SK-N-MC (cell line): ENCODE measurements at regions not wholly inside any gene's neighbourhood (a gene's known extent, or its start where the extent isn't known, plus 50 kb on each side); places are given as distances from the start of the nearest gene placed in this dataset.

Source experiments
- DNase-seq: peaks from one replicate; pipeline ENCODE4 v3.0.0-alpha.2; 2011; ENCODE audit warnings: low read depth, low spot score
- H3K27ac ChIP-seq: fragments of 200-600 bp; sonication (generic); 2 replicates; pipeline ENCODE4 v1.5.1; 2016; ENCODE audit warnings: mixed run types
- H3K36me3 ChIP-seq: fragments of 200-600 bp; sonication (generic); 2 replicates; pipeline ENCODE4 v1.6.1; 2017; ENCODE audit warnings: antibody characterized with exemption, low read length, mixed read lengths; ENCODE audit not compliant: insufficient read depth
- H3K4me3 ChIP-seq: fragments of 200-600 bp; sonication (generic); 2 replicates; pipeline ENCODE4 v1.5.1; 2016
- H3K9ac ChIP-seq: fragments of 200-600 bp; sonication (generic); 2 replicates; pipeline ENCODE4 v1.8.0; 2017; ENCODE audit warnings: mixed run types, mixed read lengths; ENCODE audit not compliant: insufficient read length
- H3K9me3 ChIP-seq: fragments of 200-600 bp; sonication (generic); 2 replicates; pipeline ENCODE4 v1.6.1; 2017; ENCODE audit warnings: low read depth, mild to moderate bottlenecking, antibody characterized with exemption, low read length, moderate library complexity, mixed read lengths
- EZH2 ChIP-seq: fragments of 200-600 bp; sonication (generic); IDR thresholded peaks from one replicate; pipeline ENCODE4 v1.6.1; 2017; ENCODE audit warnings: antibody characterized with exemption
- FOXP2 ChIP-seq: optimal IDR thresholded peaks from 2 replicates; pipeline ENCODE3; 2011; ENCODE audit warnings: mild to moderate bottlenecking, moderate library complexity; ENCODE audit not compliant: insufficient read depth; ENCODE audit errors: extremely low read length, control extremely low read depth
- POLR2AphosphoS5 ChIP-seq: IDR thresholded peaks from 2 replicates; pipeline ENCODE4 v1.6.1; 2012; ENCODE audit warnings: mild to moderate bottlenecking, low read depth, low read length, borderline replicate concordance

DNA sequence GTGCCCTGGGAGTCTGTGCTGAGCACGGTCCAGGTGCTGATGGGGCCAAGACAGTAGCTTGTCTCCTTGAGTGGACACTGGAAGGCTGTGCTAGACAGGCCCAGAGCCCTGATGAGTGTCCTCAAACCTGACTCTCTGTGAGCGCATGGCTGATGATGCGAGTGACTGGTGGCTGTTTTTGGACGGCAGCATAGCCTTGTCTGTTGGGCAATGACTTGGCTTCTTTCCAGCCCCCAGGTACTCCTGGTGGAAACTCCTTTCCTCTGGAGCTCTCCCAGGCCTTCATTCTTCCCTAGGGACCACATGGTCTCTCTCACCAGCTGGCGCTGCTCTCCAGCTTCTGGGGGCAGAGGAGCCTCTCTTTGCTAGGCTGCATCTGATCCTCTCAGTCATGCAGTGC, 207.6 kb upstream of the SMIM21 start:
- no peak for DNase-seq
- H3K27ac ChIP-seq = no peak overlapping the region

DNA sequence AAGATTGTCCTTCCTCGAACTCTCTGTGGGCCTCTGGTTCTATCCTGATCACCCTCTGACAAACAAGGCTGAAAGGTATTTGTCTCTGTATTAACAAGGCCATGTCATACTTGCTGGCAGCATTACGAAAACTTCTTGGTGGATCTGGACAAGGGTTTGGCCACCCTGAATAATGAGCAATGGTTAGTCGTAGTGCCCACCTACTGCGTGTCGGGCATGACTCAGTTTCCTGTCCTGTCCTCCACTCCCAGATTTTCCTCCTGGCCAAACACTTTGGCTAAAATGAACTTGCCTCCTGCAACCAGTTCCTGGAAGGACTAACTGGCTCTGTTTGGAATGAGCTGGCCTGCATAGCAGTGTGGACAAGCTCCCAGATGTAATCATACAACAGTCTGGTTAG, 198.5 kb upstream of the SMIM21 start:
- no peak for TF ChIP-seq FOXP2
- TF ChIP-seq POLR2AphosphoS5 = no peak
- TF ChIP-seq EZH2 = no peak
- DNase-seq = no peak
- no peak overlapping the region for H3K4me3 ChIP-seq
- H3K36me3 ChIP-seq = no peaks in the 10 kb centered on the region
- no peak overlapping the region for H3K27ac ChIP-seq
- H3K9ac ChIP-seq = no peak overlapping the region
- H3K9me3 ChIP-seq = no peaks in the 10 kb centered on the region

More for the DNA sequence above, 207.6 kb upstream of the SMIM21 start:
- no peaks in the 10 kb centered on the region for H3K36me3 ChIP-seq
- no peak for TF ChIP-seq EZH2
- H3K9me3 ChIP-seq = no peaks in the 10 kb centered on the region
- H3K9ac ChIP-seq = no peak overlapping the region
- no peak overlapping the region for H3K4me3 ChIP-seq

DNA sequence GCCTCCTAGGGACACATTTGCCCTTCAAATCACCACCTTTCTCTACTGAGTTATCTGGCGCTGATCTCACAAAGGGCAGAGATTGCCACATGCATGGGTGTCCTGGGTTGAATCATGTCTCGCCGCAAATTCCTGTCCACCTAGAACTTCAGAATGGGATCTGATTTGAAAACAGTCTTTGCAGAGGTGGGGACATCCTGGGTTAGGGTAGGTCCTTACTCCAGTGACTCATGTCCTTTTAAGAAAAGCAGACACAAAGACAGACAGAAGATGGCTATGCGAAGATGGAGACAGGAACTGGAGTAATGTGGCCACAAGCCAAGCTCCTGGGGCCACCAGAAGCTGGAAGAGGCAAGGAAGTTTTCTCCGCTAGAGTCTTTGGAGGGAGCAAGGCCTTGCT, 197.4 kb upstream of the SMIM21 start:
- Histone ChIP-seq H3K9me3 (no peaks in the 10 kb centered on the region), H3K36me3 (no peaks in the 10 kb centered on the region), H3K4me3 (no peak overlapping the region), H3K9ac (no peak overlapping the region), H3K27ac (no peak overlapping the region)
- TF ChIP-seq FOXP2 = no peak
- TF ChIP-seq POLR2AphosphoS5 = no peak
- no peak for TF ChIP-seq EZH2
- DNase-seq = no peak

- DNase-seq = no peak
- TF ChIP-seq EZH2 (no peak), POLR2AphosphoS5 (no peak), FOXP2 (no peak)
Measured at GRCh38 chr18:75621818-75622217, 194.3 kb upstream of the SMIM21 start.

DNA sequence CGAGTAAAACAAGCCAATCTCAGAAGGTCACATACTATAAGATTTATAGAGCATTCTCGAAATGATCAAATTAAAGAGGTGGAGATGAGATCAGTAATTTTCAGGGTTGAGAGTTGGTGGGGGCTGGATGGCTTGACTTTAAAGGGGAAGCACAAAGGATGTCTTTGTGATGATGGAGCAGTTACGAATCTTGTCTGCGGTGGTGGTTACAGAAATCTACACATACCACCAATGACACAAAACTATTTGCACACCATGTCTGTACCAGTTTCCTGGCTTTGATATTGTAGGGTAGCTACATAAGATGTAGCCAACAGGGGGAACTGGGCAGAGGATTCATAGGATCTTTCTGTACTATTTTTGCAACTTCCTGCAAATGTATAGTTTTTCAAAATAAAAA, 190.6 kb upstream of the SMIM21 start:
- no peak for TF ChIP-seq EZH2
- no peak for TF ChIP-seq FOXP2
- TF ChIP-seq POLR2AphosphoS5 = no peak
- no peak for DNase-seq
- no peak overlapping the region for H3K4me3 ChIP-seq
- H3K9ac ChIP-seq = no peak overlapping the region
- no peaks in the 10 kb centered on the region for H3K9me3 ChIP-seq
- H3K27ac ChIP-seq = no peak overlapping the region
- no peaks in the 10 kb centered on the region for H3K36me3 ChIP-seq

More at GRCh38 chr18:75621818-75622217, 194.3 kb upstream of the SMIM21 start:
- no peak overlapping the region for H3K27ac ChIP-seq
- no peaks in the 10 kb centered on the region for H3K9me3 ChIP-seq
- no peaks in the 10 kb centered on the region for H3K36me3 ChIP-seq
- H3K9ac ChIP-seq = no peak overlapping the region
- no peak overlapping the region for H3K4me3 ChIP-seq

- peak; percentile 95 for TF ChIP-seq FOXP2
- TF ChIP-seq POLR2AphosphoS5 = no peak
Measured at GRCh38 chr18:75612456-75612855, 185.0 kb upstream of the SMIM21 start.

GRCh38 chr18:75607701-75608100, 180.2 kb upstream of the SMIM21 start:
- no peak for TF ChIP-seq POLR2AphosphoS5
- no peak for TF ChIP-seq EZH2
- no peak overlapping the region for H3K27ac ChIP-seq
- H3K9me3 ChIP-seq = no peaks in the 10 kb centered on the region
- no peak for DNase-seq
- no peaks in the 10 kb centered on the region for H3K36me3 ChIP-seq
- H3K9ac ChIP-seq = no peak overlapping the region
- no peak overlapping the region for H3K4me3 ChIP-seq

More at GRCh38 chr18:75612456-75612855, 185.0 kb upstream of the SMIM21 start:
- Histone ChIP-seq H3K27ac (peak overlapping the region; percentile 81; the same call in 1 of the 2 replicates), H3K4me3 (peak overlapping the region; percentile 68), H3K9ac (no peak overlapping the region), H3K36me3 (no peaks in the 10 kb centered on the region), H3K9me3 (no peaks in the 10 kb centered on the region)
- peak; percentile 89 for DNase-seq

DNA sequence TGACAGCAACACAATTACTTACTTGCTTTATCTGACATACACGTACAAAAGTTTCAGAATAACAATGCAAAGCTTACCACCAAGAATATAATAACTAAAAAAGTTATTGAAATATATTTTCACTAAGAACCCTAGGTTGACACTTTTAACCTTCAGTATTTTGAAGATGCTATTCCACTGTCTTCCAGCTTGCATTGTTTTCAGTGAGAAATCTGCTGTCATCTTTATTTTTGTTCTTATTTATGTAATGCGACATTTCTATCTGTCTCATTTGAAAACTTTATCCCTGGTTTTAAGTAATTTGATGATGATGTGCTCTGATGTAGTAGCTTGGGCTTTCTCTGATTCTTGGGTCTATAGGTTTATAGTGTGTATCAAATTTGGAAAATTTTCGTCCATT, 165.0 kb upstream of the SMIM21 start:
- H3K4me3 ChIP-seq = no peak overlapping the region
- no peak for TF ChIP-seq EZH2
- no peak for TF ChIP-seq POLR2AphosphoS5
- TF ChIP-seq FOXP2 = no peak
- H3K9ac ChIP-seq = no peak overlapping the region
- H3K36me3 ChIP-seq = no peaks in the 10 kb centered on the region
- no peaks in the 10 kb centered on the region; the same call in 1 of the 2 replicates for H3K9me3 ChIP-seq
- no peak overlapping the region for H3K27ac ChIP-seq
- no peak for DNase-seq

- no peak overlapping the region for H3K4me3 ChIP-seq
- H3K27ac ChIP-seq = no peak overlapping the region
- no peak overlapping the region for H3K9ac ChIP-seq
- H3K9me3 ChIP-seq = no peaks in the 10 kb centered on the region; the same call in 1 of the 2 replicates
- no peak for DNase-seq
- TF ChIP-seq POLR2AphosphoS5 (no peak), EZH2 (no peak), FOXP2 (no peak)
- H3K36me3 ChIP-seq = no peaks in the 10 kb centered on the region
Measured at GRCh38 chr18:75588412-75588811, 160.9 kb upstream of the SMIM21 start.

DNA sequence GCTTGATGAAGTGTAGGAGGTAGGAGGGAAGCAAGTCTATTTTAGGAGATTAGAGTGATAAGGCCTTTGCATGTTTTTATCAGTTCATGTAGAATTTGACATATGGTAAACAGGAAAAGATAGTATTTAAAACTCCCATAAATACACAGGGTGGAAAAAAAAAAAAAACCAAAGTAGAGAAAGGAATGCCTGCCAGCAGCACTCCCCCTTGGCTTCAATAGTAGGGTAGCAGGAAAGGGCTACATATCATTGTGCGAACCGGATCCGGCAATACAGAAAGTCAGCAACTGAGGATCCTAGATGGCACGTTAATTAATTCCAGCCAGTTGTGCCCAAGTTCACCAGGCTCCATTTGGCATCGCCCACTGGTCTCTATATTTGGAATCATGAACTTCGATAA, 159.6 kb upstream of the SMIM21 start:
- Histone ChIP-seq H3K36me3 (no peaks in the 10 kb centered on the region), H3K4me3 (no peak overlapping the region), H3K9ac (no peak overlapping the region), H3K27ac (no peak overlapping the region), H3K9me3 (no peaks in the 10 kb centered on the region)
- no peak for DNase-seq
- no peak for TF ChIP-seq EZH2
- no peak for TF ChIP-seq POLR2AphosphoS5
- no peak for TF ChIP-seq FOXP2
